Keratinocyte (primary cell): ENCODE measurements at regions not wholly inside any gene's neighbourhood (a gene's known extent, or its start where the extent isn't known, plus 50 kb on each side); places are given as distances from the start of the nearest gene placed in this dataset.

Experiments used
- DNase-seq: peaks from one replicate; pipeline ENCODE4 v3.0.0-alpha.2; 2011; ENCODE audit warnings: low read depth, missing footprints, low spot score
- FAIRE-seq: peaks from 2 replicates; lab custom pipeline; 2011; peaks lifted over from hg19 to GRCh38; lab: Jason Lieb, UNC
- H2AFZ ChIP-seq: 2 replicates; pipeline ENCODE4 v1.6.0; 2012; ENCODE audit warnings: low read length, control low read depth, inconsistent platforms; ENCODE audit not compliant: control insufficient read depth
- H3K27ac ChIP-seq: 2 replicates; pipeline ENCODE4 v1.5.1; 2011; ENCODE audit warnings: low read length; ENCODE audit not compliant: control insufficient read depth, insufficient read depth
- H3K27me3 ChIP-seq: 3 replicates; pipeline ENCODE4 v1.6.0; 2011; ENCODE audit warnings: low read length; ENCODE audit not compliant: control insufficient read depth, insufficient read depth; ENCODE audit errors: extremely low read depth
- H3K36me3 ChIP-seq, 2 experiments: 2 replicates in 1 of 2; 3 replicates in 1 of 2; pipeline ENCODE4 v1.5.1; 2011; ENCODE audit warnings: low read length in 2 of 2, mild to moderate bottlenecking in 1 of 2; ENCODE audit not compliant: control insufficient read depth in 2 of 2, insufficient read depth in 2 of 2; ENCODE audit errors: extremely low read depth in 1 of 2
- H3K4me1 ChIP-seq: 3 replicates; pipeline ENCODE4 v1.5.1; 2011; ENCODE audit warnings: low read length; ENCODE audit not compliant: control insufficient read depth, insufficient read depth; ENCODE audit errors: extremely low read depth
- H3K4me2 ChIP-seq: 3 replicates; pipeline ENCODE4 v1.6.0; 2011; ENCODE audit warnings: low read depth, low read length; ENCODE audit not compliant: control insufficient read depth, insufficient read depth; ENCODE audit errors: extremely low read depth
- H3K4me3 ChIP-seq, 3 experiments: fragments of 200-600 bp in 1 of 3; sonication (generic) in 1 of 3; 2 replicates in 2 of 3; 3 replicates in 1 of 3; pipeline ENCODE4 v1.5.1; 2011 to 2016; ENCODE audit warnings: low read length in 3 of 3, mild to moderate bottlenecking in 3 of 3, control low read depth in 2 of 3, inconsistent platforms in 1 of 3, low read depth in 1 of 3, mixed read lengths in 1 of 3, mixed run types in 1 of 3, moderate library complexity in 1 of 3; ENCODE audit not compliant: control insufficient read depth in 2 of 3, insufficient read depth in 2 of 3; ENCODE audit errors: extremely low read depth in 1 of 3
- H3K79me2 ChIP-seq: 2 replicates; pipeline ENCODE4 v1.6.0; 2012; ENCODE audit warnings: low read length; ENCODE audit not compliant: control insufficient read depth, insufficient read depth
- H3K9ac ChIP-seq: 3 replicates; pipeline ENCODE4 v1.6.0; 2011; ENCODE audit warnings: low read length; ENCODE audit not compliant: control insufficient read depth, insufficient read depth; ENCODE audit errors: extremely low read depth
- H3K9me1 ChIP-seq: 3 replicates; pipeline ENCODE4 v1.6.0; 2011; ENCODE audit warnings: low read length; ENCODE audit not compliant: control insufficient read depth, insufficient read depth; ENCODE audit errors: extremely low read depth
- H3K9me3 ChIP-seq: 2 replicates; pipeline ENCODE4 v1.5.1; 2012; ENCODE audit warnings: low read depth, low read length; ENCODE audit not compliant: control insufficient read depth
- H4K20me1 ChIP-seq: 3 replicates; pipeline ENCODE4 v1.6.0; 2011; ENCODE audit warnings: low read length; ENCODE audit not compliant: control insufficient read depth, insufficient read depth; ENCODE audit errors: extremely low read depth
- CTCF ChIP-seq, 3 experiments: IDR thresholded peaks in 1 of 3; conservative IDR thresholded peaks in 1 of 3; optimal IDR thresholded peaks in 1 of 3; 2 replicates in 2 of 3; 3 replicates in 1 of 3; pipeline versions ENCODE3 to v1.5.1; 2011; ENCODE audit warnings: low read length in 3 of 3, mild to moderate bottlenecking in 3 of 3, moderate library complexity in 2 of 3, control low read depth in 1 of 3, inconsistent platforms in 1 of 3; ENCODE audit not compliant: insufficient read depth in 2 of 3; ENCODE audit errors: extremely low read depth in 1 of 3
- EZH2 ChIP-seq: IDR thresholded peaks from one replicate; pipeline ENCODE4 v1.6.1; 2012; ENCODE audit warnings: inconsistent platforms, mild to moderate bottlenecking, low read length, moderate library complexity
- dilution Hi-C: fragments of 300-500 bp; cut with MboI; formaldehyde crosslinking; loops from one replicate; pipeline ENCODE4 v1.7.0; 2020; ENCODE audit warnings: low sequenced_read_pairs; ENCODE audit not compliant: extremely low pct_ligation_motif_present

GRCh38 chr1:244273262-244273844, 178.4 kb downstream of the ADSS2 start:
- Histone ChIP-seq H3K9ac (peak overlapping the region; percentile 13), H3K27me3 (no peaks in the 10 kb centered on the region), H3K9me3 (peaks cover 3% of the 10 kb centered on the region), H4K20me1 (no peaks in the 10 kb centered on the region), H3K4me1 (peaks cover 18% of the 10 kb centered on the region), H3K27ac (peak overlapping the region; percentile 79), H3K4me3 (peak overlapping the region in 2 of 3 experiments; percentile 26 to 59), H3K4me2 (peak overlapping the region; percentile 86), H2AFZ (peak overlapping the region; percentile 62), H3K79me2 (no peaks in the 10 kb centered on the region), H3K9me1 (no peaks in the 10 kb centered on the region), H3K36me3 (no peaks in the 10 kb centered on the region)
- no peak for TF ChIP-seq CTCF (optimal IDR thresholded peaks at IDR 0.05 in 1 of 3, IDR thresholded peaks at IDR 0.05 in 1 of 3, conservative IDR thresholded peaks at IDR 0.05 in 1 of 3; ENCODE audit: extremely low read depth in 1 of 3, insufficient read depth in 2 of 3, low read length in 3 of 3)
- no peak for TF ChIP-seq EZH2
- DNase-seq, result no peak
- no peak for FAIRE-seq
- dilution Hi-C loops, result no loop called here

- H3K9ac ChIP-seq, result peak overlapping the region; percentile 20
- H3K4me3 ChIP-seq, result peak overlapping the region in 2 of 3 experiments; percentile 26 to 59
- dilution Hi-C loops, result no loop called here
- peak overlapping the region; percentile 62 for H2AFZ ChIP-seq
- no peaks in the 10 kb centered on the region for H4K20me1 ChIP-seq
- H3K9me1 ChIP-seq, result no peaks in the 10 kb centered on the region
- DNase-seq (peak; percentile 84), FAIRE-seq (peak; percentile 94)
- TF ChIP-seq EZH2, result no peak
- H3K27ac ChIP-seq, result peak overlapping the region; percentile 79
- no peaks in the 10 kb centered on the region for H3K27me3 ChIP-seq
- H3K4me1 ChIP-seq, result peaks cover 18% of the 10 kb centered on the region
- H3K9me3 ChIP-seq, result peaks cover 3% of the 10 kb centered on the region
- no peaks in the 10 kb centered on the region for H3K36me3 ChIP-seq
- H3K4me2 ChIP-seq, result peak overlapping the region; percentile 86
- H3K79me2 ChIP-seq, result no peaks in the 10 kb centered on the region
These were observed 177.7 kb downstream of the ADSS2 start for GRCh38 chr1:244273845-244274619.
